ENCODE measurements at regions not wholly inside any gene's neighbourhood (a gene's known extent, or its start where the extent isn't known, plus 50 kb on each side); places are given as distances from the start of the nearest gene placed in this dataset.

GRCh38 chr20:16187956-16188616, 385.2 kb downstream of the KIF16B start:
- Histone ChIP-seq H3K27ac (ENCODE audit: control insufficient read depth, insufficient read depth) (no peak overlapping the region), H3K4me3 (no peak overlapping the region), H3K4me1 (ENCODE audit: control insufficient read depth, insufficient read depth, low read length) (no peaks in the 10 kb centered on the region), H3K9me3 (replicated peaks; ENCODE audit: control insufficient read depth, insufficient read depth, low read length) (no peaks in the 10 kb centered on the region; the same call in 2 of the 3 replicates), H3K36me3 (ENCODE audit: control insufficient read depth in 2 of 2, insufficient read depth in 2 of 2, low read length in 1 of 2) (no peaks in the 10 kb centered on the region), H3K79me2 (ENCODE audit: control insufficient read depth, insufficient read depth, low read length) (no peaks in the 10 kb centered on the region), H2AFZ (ENCODE audit: control insufficient read depth, low read depth, low read length) (no peak overlapping the region), H4K20me1 (ENCODE audit: control insufficient read depth, insufficient read depth) (no peaks in the 10 kb centered on the region), H3K27me3 (replicated peaks in 1 of 2; ENCODE audit: control insufficient read depth in 2 of 2, insufficient read depth in 2 of 2, low read length in 1 of 2) (no peaks in the 10 kb centered on the region; a peak in 1 of 4 replicates), H3K9ac (ENCODE audit: control insufficient read depth, insufficient read depth, low read length) (no peak overlapping the region), H3K4me2 (ENCODE audit: control insufficient read depth, insufficient read depth) (no peak overlapping the region)
- intact Hi-C loops (cut with micrococcal nuclease; ENCODE audit: unreplicated experiment) (no loop called here), in situ Hi-C loops (cut with MboI) (no loop called here)
- 63% methylated on average over 2 of the region's 2 CpGs for WGBS (ENCODE audit: insufficient coverage, insufficient replicate concordance, low lambda C conversion rate, missing lambda C conversion rate)
- ChIA-PET POLR2A (no interaction called here), SMC1A (ENCODE audit: uncharacterized antibody, unreplicated experiment) (no interaction called here), RAD21 (ENCODE audit: unreplicated experiment) (no interaction called here), CTCF (no interaction called here)
- BruUV-seq (replicated peaks): no TSS peak
- DNase-seq (ENCODE audit: low read depth, low spot score) (no peak), ATAC-seq (no peak), FAIRE-seq (no peak)
- TF ChIP-seq RUNX3 (IDR thresholded peaks at IDR 0.05; ENCODE audit: low read length): no peak
- TF ChIP-seq ZNF274 (IDR thresholded peaks at IDR 0.05; ENCODE audit: insufficient read depth, insufficient read length): no peak
- no peak for TF ChIP-seq YY1 (IDR thresholded peaks at IDR 0.05; ENCODE audit: low read depth, low read length)
- TF ChIP-seq, protein P1, sequence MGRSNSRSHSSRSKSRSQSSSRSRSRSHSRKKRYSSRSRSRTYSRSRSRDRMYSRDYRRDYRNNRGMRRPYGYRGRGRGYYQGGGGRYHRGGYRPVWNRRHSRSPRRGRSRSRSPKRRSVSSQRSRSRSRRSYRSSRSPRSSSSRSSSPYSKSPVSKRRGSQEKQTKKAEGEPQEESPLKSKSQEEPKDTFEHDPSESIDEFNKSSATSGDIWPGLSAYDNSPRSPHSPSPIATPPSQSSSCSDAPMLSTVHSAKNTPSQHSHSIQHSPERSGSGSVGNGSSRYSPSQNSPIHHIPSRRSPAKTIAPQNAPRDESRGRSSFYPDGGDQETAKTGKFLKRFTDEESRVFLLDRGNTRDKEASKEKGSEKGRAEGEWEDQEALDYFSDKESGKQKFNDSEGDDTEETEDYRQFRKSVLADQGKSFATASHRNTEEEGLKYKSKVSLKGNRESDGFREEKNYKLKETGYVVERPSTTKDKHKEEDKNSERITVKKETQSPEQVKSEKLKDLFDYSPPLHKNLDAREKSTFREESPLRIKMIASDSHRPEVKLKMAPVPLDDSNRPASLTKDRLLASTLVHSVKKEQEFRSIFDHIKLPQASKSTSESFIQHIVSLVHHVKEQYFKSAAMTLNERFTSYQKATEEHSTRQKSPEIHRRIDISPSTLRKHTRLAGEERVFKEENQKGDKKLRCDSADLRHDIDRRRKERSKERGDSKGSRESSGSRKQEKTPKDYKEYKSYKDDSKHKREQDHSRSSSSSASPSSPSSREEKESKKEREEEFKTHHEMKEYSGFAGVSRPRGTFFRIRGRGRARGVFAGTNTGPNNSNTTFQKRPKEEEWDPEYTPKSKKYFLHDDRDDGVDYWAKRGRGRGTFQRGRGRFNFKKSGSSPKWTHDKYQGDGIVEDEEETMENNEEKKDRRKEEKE (IDR thresholded peaks at IDR 0.05): no peak
- TF ChIP-seq PAX5 (IDR thresholded peaks at IDR 0.05; ENCODE audit: borderline replicate concordance, low read depth, low read length): no peak
- no peak for TF ChIP-seq BACH1 (IDR thresholded peaks at IDR 0.05; ENCODE audit: borderline replicate concordance)
- no peak for TF ChIP-seq USF1 (IDR thresholded peaks at IDR 0.05; ENCODE audit: borderline replicate concordance, extremely low read length, insufficient read depth, low read depth, low read length)
- TF ChIP-seq MXI1 (IDR thresholded peaks at IDR 0.05; ENCODE audit: low read depth, low read length): no peak
- no peak for TF ChIP-seq EZH2 (IDR thresholded peaks at IDR 0.05; ENCODE audit: borderline replicate concordance, control insufficient read depth, low read depth, low read length)
- TF ChIP-seq CUX1 (IDR thresholded peaks at IDR 0.05; ENCODE audit: insufficient replicate concordance, low read depth, low read length): no peak
